Anterior cingulate cortex (tissue), 58 donors: ENCODE measurements at regions not wholly inside any gene's neighbourhood (a gene's known extent, or its start where the extent isn't known, plus 50 kb on each side); places are given as distances from the start of the nearest gene placed in this dataset.
A peak's percentile ranks its signal among the peaks of the same experiment; 100 is the strongest.

Source experiments
- DNase-seq, 58 donors: peaks; one replicate each; lab custom pipeline; 2025; lab: John Stamatoyannopoulos, UW

DNA sequence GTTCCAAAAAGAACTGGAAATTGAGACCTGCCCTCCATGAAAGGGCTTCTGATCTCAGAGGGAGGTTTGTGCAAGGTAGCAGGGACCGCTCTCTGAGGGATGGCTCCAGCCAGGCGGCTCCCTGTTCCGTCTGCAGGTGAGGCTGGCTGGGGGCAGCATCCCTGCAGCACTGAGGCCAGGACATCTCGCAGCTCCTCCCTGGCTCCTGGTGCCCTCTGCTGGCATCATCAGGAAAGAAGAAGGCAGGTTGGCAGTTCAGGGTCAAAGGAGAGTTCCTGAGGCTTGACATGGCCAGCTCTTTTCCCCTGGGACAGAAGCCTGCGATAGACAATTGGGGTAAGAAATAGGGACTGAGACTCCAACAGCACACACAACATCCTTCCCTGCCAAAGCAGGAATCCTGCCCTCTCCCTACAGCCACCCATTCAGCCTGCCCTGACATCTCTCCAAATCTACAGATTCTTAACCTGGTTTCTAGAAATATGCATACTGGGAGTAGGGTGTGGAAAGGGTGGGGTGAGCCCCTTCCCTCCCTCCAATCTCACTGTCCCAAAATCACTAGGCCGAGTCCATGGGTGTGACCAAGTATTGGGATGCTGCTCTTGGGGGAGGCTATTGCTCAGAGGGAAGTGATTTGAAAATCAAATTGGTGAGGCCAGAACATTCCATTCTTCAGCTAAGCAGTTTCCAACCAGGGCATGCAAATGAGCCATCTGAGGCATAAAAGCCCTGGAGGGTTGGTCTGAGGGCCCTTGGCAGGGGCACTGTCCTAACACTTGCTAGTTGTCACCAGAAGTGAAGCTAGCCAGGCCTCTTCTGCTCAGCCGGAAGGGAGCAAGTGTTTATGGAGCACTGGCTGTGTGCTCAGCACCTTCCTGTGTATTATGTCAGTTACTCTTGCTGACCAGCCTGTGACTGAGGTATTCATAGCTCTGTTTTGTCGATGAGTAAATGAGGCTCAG is 185.4 kb downstream of the TFCP2L1 start:
- peak in 42 of 58 donors; percentile 5 to 79 (median 38) for DNase-seq

DNA sequence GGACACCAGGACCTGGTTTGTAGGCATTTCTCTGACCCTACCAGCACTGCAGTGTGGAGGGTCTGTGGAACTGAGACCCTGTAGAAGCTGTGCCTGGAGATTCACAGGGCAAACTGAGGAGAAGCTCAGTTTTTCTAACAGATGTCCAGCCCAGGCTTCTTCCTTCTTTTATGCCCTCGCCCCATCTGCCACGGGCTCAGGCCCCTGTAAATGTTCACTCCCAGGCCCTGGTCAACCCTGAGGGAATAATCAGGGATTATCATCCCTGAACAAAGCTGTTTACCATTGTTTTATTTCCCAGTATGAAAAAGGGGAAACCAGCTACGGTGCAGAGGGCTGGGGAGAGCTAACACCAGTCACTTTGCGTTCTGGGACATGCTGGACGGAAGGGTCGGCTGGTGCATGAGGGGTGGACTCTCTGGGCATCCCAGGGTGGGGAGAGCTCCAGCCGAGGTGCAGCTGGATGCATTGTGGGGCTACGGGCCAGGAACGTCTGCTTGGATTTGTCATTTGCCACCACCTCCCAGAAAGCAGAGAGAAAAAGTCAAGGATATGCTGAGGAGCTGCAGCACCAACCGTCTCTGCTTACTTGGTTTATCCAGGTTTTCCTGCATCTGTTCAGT is 183.8 kb downstream of the TFCP2L1 start:
- no peak for DNase-seq

DNA sequence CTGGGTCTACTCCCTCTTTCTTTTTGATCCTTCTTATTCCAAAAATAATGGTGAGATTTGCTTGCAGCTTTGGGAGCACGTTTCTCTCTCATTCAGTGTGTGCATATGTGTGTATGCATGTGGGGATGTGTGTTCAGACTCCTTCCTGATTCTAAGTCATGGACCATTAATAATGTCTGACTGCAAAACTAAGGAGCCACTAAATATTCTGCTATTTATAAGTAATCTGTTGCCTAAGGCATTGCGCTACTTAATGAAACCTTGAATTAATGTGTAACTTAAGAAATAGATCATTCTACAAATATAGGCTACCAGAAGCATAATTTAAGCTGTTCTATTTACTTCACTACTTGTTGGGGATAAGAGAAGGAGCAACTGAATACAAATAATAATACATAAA is 182.1 kb downstream of the TFCP2L1 start:
- no peak for DNase-seq

DNA sequence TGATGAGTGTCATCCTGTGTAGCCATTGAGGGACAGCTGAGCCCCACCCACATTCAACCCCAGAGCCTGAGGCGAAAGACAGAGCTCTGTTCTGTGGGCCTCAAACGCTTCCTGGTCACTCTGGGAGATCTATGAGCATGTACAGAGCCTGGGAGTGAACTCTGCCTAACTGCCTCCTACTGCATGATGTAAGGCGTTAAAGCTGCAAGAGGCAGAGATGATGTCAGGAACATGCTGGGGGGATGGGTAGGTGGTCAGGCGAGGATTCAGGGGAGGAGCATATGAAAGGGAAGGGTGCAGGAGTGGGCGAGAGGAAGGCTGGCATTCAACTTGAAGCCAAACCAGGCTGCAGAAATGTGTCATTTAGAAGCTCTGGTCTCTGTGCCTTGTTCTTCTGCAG is 181.0 kb downstream of the TFCP2L1 start:
- no peak for DNase-seq

DNA sequence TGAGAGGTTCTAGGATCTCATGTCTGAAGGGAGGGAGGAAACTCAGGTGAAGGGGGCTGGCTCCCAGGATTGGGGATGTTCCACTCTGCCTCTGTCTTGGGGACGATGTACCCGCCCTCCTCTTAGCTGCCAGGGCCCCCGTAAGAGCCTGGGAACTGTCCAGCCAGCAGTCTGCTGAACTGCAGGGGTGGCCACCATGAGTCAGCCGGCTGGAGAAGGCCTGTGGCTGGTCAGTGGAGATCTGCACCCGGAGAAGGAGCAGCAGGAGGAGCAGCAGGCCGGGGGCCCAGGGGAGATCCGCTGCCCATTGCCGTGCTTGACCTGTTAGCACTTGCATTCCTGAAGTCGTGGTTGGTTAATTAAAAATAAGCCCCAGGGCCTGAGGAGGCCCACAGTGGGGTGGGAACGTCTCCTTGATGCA is 180.3 kb downstream of the TFCP2L1 start:
- DNase-seq = no peak

DNA sequence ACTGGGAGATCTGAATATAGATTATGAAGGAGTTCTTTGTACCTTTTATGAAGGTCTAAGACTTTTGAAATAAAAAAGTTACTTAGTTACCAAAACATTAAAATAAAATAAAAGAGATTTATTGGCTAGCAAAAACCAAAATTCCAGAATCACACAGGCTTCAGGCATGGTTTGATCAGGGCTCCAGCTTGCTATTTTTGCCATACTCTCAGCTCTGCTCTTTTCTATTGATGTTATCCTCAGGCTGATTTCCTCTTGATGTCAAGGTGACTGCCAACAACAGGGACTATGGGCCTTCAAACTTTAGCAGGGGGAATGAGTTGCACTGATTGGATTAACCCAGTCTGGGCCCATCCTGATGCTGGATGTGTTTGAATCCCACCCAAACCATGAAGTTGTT is 174.1 kb downstream of the TFCP2L1 start:
- DNase-seq = no peak

DNA sequence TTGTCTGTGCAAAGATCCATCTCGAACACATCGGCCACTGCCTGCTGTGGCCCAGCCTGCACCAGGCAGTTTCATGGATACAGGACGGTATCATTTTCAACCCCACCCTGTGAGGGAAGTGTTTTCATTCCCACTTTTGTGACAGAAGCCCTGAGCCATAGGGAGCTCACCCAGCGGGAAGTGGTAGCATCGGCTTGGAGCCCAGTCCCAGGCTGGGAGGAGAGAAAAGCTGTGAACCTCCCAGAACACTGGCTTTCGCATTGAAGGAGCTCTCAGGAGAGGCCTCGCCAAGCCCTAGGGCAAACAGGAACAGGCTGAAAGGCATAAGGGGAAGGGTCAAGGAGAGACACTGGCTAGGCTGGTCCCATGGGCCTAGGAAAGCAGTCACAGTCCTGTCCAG is 166.1 kb downstream of the TFCP2L1 start:
- no peak for DNase-seq

DNA sequence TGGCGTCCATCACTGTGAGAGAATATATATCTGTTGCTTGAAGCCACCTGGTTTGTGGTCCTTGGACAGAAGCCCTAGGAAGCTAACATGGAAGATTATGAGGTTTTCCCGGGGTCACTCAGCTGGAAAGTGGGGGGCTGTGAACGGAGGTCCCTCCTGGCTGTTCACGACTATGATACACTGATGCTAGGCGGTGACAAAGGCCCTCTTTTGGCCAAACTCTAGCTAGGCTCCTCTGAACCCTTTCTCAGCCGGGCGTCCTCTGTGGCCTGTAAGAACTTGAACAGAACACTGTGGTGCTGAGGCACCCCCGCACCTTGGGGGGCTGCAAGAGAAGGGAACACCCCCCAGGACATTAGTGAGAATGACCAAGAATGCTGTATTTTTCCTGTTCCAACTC is 164.6 kb downstream of the TFCP2L1 start:
- no peak for DNase-seq

DNA sequence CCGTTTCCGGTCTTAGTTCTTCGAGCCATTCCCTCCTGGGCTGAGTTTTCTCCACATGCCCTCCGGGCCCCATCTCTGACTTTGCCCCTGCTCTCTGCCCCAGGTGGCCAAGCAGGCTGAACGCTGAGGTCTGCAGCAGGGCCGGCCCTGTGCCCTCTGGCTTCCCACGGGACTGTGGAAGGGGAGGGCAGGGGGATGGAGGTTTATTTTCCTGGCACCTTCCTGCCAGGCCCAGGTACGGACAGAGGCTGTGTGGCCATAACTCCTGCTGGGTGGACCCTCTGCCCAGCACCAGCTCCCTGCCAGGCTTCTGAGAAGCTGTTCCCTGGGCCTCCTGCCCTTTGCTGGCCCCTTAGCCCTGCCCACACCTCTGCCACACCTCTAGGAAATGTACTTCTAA is 164.0 kb downstream of the TFCP2L1 start:
- DNase-seq = no peak

DNA sequence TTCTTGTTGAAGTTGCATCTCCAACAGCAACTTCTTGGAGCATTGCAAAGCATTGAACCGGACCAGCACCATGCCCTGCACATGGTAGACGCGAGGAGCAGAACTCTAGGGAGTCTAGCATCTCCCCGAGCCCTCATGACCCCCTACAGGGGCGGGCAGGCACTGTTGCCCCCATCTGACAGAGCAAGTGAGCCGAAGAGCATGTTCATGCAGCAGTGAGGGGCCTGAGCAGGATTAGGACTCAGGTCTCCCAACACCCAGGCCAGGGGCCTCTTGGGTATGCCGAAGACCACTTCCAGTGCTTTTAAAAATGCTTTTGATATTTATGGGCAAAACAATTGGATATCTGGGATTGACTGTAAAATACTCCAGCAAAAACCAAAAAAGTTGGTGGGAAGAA is 163.3 kb downstream of the TFCP2L1 start:
- DNase-seq = no peak

DNA sequence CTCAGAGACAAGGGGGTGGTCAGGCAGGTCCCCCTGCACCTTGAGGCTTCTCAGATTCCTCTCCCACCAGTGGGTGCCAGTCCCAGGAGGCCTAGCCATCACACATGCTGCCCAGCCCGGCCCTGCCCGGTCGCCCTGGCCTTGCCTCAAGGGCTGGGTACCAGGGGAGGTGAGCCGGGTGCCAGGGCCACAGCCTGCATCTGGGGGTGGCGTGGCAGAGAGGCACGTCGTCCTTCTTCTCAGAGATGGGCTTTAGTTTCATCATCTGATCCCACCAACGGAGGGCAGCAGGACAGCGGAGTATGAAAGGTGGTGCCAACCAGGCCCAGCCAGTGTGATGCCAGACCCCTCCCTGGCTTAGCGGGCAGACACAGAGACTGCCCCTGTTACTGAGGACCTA is 161.7 kb downstream of the TFCP2L1 start:
- DNase-seq = no peak

DNA sequence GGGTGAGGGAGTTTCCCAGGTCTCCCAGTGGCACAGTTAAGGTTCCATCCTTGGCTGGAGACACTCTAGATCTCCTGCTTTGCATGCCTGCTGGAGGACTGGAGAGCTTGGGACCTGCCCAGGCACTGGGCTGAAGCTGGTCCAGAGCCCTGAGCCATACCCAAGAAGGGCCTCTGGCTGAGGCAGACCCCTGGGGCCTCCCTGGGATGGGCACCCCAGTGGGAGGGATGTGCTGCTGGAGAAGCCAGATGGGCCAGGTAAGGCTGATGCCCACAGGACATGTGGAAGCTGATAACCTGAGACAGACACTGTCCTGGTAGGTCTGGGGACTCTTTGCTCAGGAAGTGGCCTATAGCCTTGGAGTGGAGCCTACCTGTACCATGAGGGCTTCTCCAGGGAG is 160.7 kb downstream of the TFCP2L1 start:
- no peak for DNase-seq

DNA sequence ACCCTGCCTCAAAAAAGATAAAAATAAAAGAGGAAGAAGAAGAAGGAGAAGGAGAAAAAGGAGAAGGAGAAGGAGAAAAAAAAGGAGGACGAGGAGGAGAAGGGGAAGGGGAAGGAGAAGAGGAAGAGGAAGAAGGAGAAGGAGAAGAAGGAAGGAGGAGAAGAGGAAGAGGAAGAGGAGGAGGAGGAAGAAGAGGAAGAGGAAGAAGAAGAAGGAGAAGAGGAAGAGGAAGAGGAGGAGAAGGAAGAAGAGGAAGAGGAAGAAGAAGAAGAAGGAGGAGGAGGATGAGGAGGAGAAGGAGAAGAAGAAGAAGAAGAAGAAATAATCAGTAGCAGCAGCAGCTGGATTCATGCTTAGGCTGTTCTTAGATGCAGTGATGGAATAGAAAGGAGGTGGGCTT is 159.7 kb downstream of the TFCP2L1 start:
- DNase-seq = no peak

DNA sequence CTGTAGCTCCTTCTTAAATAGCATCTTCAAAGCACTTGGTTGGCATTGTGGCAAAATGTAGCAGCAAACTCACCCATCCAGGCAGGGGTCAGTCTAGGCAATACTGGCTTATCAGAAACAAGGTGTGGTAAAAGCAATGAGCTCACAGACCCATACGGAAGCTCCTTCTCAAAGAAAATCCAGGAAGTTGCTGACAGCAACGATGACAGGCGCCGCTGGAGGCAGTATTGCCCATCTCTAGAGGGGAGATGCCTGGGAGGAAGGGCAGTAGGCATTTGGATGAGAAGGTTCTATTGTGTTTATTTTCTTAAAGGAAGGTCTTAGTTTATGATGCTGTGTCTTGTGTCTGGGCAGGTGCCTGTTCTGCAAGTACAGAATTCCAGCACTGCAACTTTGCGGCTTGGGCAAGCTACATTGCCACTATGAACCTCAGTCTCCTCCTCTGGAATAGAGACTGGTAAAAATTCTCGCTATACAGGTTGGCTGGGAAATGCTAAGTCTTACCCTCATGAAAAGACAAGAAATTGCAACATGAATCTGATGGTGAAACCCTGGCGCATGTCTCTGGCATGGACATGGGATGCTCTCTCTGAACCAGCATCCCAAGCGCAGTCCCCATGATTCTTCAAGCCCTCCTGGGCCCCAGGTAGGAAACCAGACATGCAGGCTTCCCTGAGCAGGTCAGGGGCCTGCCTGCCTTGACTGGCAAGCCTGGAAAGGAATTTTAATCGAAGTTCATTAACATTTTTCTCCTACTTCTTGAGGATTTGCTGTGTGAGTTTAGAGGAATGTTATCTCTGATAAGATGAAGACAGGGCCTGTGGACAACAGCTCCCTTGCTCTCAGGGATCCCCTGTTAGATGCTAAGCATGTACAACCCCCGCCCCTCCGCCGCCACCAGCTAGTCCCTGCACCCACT is 156.0 kb downstream of the TFCP2L1 start:
- peak in 16 of 58 donors; percentile 2 to 37 (median 8) for DNase-seq

DNA sequence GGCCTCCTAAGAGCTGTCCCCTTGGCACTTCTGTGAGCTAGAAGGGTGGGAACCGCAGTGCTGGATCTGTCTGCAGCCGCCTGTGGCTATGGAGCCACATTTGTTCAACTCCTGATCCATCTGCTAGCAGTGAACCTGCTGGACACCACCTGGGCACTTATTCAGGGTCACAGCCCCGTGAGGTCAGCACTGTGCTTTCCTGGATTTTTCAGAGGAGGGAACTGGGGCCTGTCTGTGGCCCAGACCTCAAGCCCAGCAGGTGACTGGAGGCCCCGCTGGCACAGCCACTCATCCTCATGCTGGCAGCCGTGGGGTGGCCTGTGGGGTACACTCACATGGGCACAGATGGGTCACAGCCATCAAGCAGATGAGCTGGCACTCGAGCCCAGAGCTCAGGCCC is 155.3 kb downstream of the TFCP2L1 start:
- no peak for DNase-seq

DNA sequence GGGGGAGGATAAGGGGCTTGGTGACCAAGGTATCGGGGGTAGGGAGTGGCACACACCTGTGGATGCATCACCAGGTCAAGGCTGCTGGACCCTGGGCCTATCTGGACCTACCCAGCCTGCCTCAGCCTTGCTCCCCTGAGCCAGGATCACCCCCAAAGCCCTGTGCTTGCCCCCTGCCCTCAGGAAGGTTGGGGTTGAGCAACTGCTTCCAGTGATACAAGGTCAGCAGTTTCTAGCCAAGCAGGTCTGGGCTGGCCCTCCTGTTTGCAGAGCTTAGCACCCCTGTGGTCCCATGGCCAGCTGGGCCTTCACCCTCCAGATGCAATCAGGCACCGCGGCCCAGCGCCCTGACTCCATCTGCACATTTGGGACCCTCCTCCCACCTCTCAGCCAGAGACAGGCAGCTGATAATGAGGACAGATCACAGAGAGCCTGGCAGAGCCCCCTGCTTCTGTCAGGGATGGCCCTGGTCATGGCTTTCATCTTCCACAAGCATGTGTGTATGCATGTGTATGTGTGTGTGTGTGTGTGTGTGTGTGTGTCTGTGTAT is 154.6 kb downstream of the TFCP2L1 start:
- DNase-seq = no peak

DNA sequence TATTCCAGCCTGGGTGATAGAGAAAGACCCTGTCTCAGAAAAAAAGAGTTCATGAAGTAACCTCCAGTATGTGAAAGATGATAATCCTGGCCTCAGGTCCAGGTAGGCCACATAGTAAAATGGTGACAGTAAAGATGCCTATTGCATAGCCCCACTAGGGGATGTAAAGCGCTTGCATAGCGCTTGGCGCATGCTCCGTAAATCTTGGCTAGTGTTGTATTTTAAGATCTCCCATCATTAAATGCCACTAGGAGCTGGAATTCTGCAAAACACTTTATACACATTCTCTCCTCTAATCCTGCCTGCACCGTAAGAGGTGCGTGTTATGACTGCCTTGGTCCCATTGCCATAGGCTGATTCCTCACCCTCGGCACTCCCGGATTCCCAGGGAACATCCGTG is 153.6 kb downstream of the TFCP2L1 start:
- DNase-seq = no peak

DNA sequence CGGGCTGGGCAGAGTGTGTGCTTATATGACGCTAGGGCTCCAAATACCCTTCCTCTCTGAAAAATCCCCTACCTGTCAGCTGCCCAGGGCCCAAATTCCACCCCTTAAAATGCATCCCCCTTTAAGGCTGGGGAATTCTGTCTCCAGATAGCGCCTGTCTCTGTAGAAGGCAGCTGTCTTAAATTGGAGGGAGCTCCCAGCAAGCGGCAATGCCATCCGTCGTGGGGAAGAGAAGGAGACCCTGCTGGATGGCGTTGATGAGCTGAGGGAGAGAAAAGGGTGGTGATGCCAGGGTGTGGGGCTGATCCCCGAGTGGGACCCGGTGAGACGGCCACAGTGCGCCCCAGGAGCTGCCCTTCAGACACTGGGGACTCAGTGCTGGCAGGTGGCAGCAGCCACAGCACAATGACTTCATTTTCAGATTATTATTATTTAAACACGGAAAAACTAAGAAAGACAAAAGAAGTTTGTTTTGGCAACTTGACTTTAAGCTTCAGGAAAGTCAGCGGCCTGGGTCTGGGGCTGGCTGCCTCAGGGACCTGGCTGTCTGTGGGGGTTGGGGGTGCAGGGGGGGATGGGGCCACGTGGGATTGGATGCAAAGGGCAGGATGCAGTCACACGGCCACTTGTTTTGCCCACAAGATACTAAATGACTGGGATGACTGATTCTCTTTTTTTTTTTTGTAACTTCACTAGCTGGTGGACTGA is 152.8 kb downstream of the TFCP2L1 start:
- no peak for DNase-seq

DNA sequence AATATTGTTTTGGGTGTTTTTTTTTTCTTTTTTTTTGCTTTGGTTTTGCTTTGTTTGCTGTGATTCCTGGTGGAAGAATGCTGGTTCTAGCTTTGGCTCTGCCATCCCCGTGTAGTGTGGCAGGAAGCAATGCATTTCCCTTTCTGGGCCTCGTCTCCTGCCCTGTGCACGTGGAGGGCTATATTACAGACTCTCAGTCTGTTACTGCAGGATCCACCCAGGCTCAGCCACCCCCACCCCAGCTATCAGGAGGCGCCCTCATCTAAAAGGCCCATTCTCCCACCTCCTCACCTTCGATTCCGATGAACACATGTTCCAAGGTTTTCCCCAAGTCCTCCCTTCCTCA is 152.3 kb downstream of the TFCP2L1 start:
- DNase-seq = no peak
